ENCODE measurements at regions not wholly inside any gene's neighbourhood (a gene's known extent, or its start where the extent isn't known, plus 50 kb on each side); places are given as distances from the start of the nearest gene placed in this dataset.

- peaks cover 23% of the 10 kb centered on the region for H3K4me1 ChIP-seq (ENCODE audit: insufficient read depth)
- no peak overlapping the region; the same call in 1 of the 2 replicates for H2AFZ ChIP-seq
- H4K20me1 ChIP-seq (replicated peaks; ENCODE audit: insufficient read depth), result no peaks in the 10 kb centered on the region
- H3K9me3 Mint-ChIP-seq, result no peaks in the 10 kb centered on the region; the same call in 2 of the 3 replicates
- peaks cover 19% of the 10 kb centered on the region for H3K4me1 Mint-ChIP-seq
- no peak overlapping the region for H3K4me2 ChIP-seq
- peaks cover 9% of the 10 kb centered on the region for H3K27me3 Mint-ChIP-seq (ENCODE audit: insufficient read depth, low read depth, poor library complexity)
- no peak overlapping the region for H3K27ac Mint-ChIP-seq
- 0 out of 2 replicates have a peak, but pooled peaks cover 4% of the 10 kb centered on the region for H3K9me2 ChIP-seq (ENCODE audit: insufficient read depth)
- H3K27ac ChIP-seq (ENCODE audit: low read depth), result no peak overlapping the region
- no peaks in the 10 kb centered on the region for H3K79me2 ChIP-seq (replicated peaks; ENCODE audit: insufficient read depth)
- H3K4me3 Mint-ChIP-seq, result no peak overlapping the region
- TF ChIP-seq NANOG (IDR thresholded peaks at IDR 0.05; ENCODE audit: borderline replicate concordance), result no peak
- no peak for TF ChIP-seq STAT1 (IDR thresholded peaks at IDR 0.05; ENCODE audit: unreplicated experiment)
- no peak for TF ChIP-seq ZNF331 (CRISPR knock-in tag; IDR thresholded peaks at IDR 0.05; ENCODE audit: low read depth)
- TF ChIP-seq ZNF114 (CRISPR knock-in tag; IDR thresholded peaks at IDR 0.05), result no peak
- no peak for TF ChIP-seq REST (IDR thresholded peaks at IDR 0.05; ENCODE audit: unreplicated experiment)
- TF ChIP-seq EZH2 (IDR thresholded peaks at IDR 0.05; ENCODE audit: low read depth, unreplicated experiment), result no peak
- no peak for TF ChIP-seq EZH2phosphoT487 (IDR thresholded peaks at IDR 0.05; ENCODE audit: unreplicated experiment)
- no peak overlapping the region for H3K4me3 ChIP-seq
- no peaks in the 10 kb centered on the region for H3K27me3 ChIP-seq (ENCODE audit: insufficient read depth)
- DNase-seq (ENCODE audit: low spot score), result no peak
- no peaks in the 10 kb centered on the region for H3K36me3 ChIP-seq (ENCODE audit: insufficient read depth)
- ATAC-seq, result no peak
- no peaks in the 10 kb centered on the region for H3F3A ChIP-seq (replicated peaks; ENCODE audit: low read depth)
- no peaks in the 10 kb centered on the region; the same call in 2 of the 3 replicates for H3K36me3 Mint-ChIP-seq (ENCODE audit: low read depth)
Measured at GRCh38 chr3:71931922-71932321, 147.0 kb upstream of the PROK2 start.

GRCh38 chr3:71930056-71930991, 145.4 kb upstream of the PROK2 start:
- ATAC-seq, result peak; percentile 77
- no peaks in the 10 kb centered on the region for H3K79me2 ChIP-seq (replicated peaks; ENCODE audit: insufficient read depth)
- Mint-ChIP-seq H3K27me3 (ENCODE audit: insufficient read depth, low read depth, poor library complexity) (peaks cover 12% of the 10 kb centered on the region), H3K9me3 (no peaks in the 10 kb centered on the region; the same call in 2 of the 3 replicates), H3K36me3 (ENCODE audit: low read depth) (no peaks in the 10 kb centered on the region; the same call in 2 of the 3 replicates), H3K4me3 (no peak overlapping the region), H3K4me1 (peaks cover 34% of the 10 kb centered on the region), H3K27ac (peak overlapping the region; percentile 81)
- no peaks in the 10 kb centered on the region for H4K20me1 ChIP-seq (replicated peaks; ENCODE audit: insufficient read depth)
- TF ChIP-seq EZH2 (IDR thresholded peaks at IDR 0.05; ENCODE audit: low read depth, unreplicated experiment), result no peak
- no peak for TF ChIP-seq JUNB (IDR thresholded peaks at IDR 0.05; ENCODE audit: unreplicated experiment)
- no peak for TF ChIP-seq EZH2phosphoT487 (IDR thresholded peaks at IDR 0.05; ENCODE audit: unreplicated experiment)
- TF ChIP-seq ETS1 (IDR thresholded peaks at IDR 0.05), result no peak
- peak; percentile 59 to 72 for TF ChIP-seq CTCF (conservative IDR thresholded peaks at IDR 0.05; ENCODE audit: low read depth in 2 of 2)
- DNase-seq (ENCODE audit: low spot score), result peak; percentile 82
- H3K27me3 ChIP-seq (ENCODE audit: insufficient read depth), result no peaks in the 10 kb centered on the region
- H3K36me3 ChIP-seq (ENCODE audit: insufficient read depth), result no peaks in the 10 kb centered on the region
- peaks cover 31% of the 10 kb centered on the region for H3K4me1 ChIP-seq (ENCODE audit: insufficient read depth)
- no peak overlapping the region for H3K4me3 ChIP-seq
- H3K9me2 ChIP-seq (ENCODE audit: insufficient read depth), result 0 out of 2 replicates have a peak, but pooled peaks cover 4% of the 10 kb centered on the region
- no peaks in the 10 kb centered on the region for H3F3A ChIP-seq (replicated peaks; ENCODE audit: low read depth)
- no peak overlapping the region for H3K27ac ChIP-seq (ENCODE audit: low read depth)
- no peak overlapping the region; the same call in 1 of the 2 replicates for H3K4me2 ChIP-seq
- no peak overlapping the region for H2AFZ ChIP-seq
